ES-I3 (cell line): ENCODE measurements at regions not wholly inside any gene's neighbourhood (a gene's known extent, or its start where the extent isn't known, plus 50 kb on each side); places are given as distances from the start of the nearest gene placed in this dataset.
"Not testable (repeated sequence)": the region's sequence is repeated elsewhere in the genome, so short reads cannot be mapped to it uniquely, and the experiment has no call there.

Experiments used
- H3K36me3 ChIP-seq: 2 replicates; pipeline ENCODE4 v1.6.1; 2013; ENCODE audit warnings: mild to moderate bottlenecking, low read length, control low read depth, moderate library complexity; ENCODE audit not compliant: insufficient read depth
- H3K4me1 ChIP-seq: 2 replicates; pipeline ENCODE4 v1.6.1; 2013; ENCODE audit warnings: mild to moderate bottlenecking, control low read depth, low read length; ENCODE audit not compliant: insufficient read depth
- H3K9ac ChIP-seq: 2 replicates; pipeline ENCODE4 v1.6.1; 2013; ENCODE audit warnings: low read depth, mild to moderate bottlenecking, low read length, moderate library complexity
- H3K9me3 ChIP-seq: 2 replicates; pipeline ENCODE4 v1.6.1; 2013; ENCODE audit warnings: mild to moderate bottlenecking, low read length, moderate library complexity; ENCODE audit not compliant: control insufficient read depth, insufficient read depth

DNA sequence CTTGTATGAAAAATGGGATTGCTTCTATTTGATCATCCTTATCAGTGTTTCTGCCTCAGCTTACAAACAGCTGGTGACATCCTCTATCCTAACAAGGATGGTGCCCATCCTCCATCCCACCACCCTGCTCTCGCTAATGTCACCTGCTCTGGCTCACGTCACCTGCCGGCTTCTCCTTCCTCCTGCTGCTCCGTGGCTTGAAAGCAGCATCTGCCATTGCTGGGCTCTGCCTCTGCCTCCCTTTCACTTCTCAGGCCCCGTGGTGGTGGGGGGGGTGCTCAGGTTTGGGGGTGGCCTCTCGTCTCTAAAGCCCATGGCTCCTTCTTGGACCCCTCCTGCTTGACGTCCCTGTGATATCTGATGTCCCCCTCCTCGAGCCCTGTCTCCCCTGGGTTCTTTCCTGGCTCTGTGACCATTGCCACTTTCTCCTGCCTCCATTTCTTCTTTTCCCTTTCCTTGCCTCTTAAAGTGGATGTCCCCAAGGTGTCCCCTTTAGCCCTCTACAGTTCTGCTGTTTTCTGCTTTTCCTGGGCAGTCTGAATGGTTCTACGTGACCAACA is 135.5 kb upstream of the ERRFI1 start:
- Histone ChIP-seq H3K36me3 (no peaks in the 10 kb centered on the region), H3K4me1 (peaks cover 10% of the 10 kb centered on the region), H3K9me3 (no peaks in the 10 kb centered on the region), H3K9ac (no peak overlapping the region)

DNA sequence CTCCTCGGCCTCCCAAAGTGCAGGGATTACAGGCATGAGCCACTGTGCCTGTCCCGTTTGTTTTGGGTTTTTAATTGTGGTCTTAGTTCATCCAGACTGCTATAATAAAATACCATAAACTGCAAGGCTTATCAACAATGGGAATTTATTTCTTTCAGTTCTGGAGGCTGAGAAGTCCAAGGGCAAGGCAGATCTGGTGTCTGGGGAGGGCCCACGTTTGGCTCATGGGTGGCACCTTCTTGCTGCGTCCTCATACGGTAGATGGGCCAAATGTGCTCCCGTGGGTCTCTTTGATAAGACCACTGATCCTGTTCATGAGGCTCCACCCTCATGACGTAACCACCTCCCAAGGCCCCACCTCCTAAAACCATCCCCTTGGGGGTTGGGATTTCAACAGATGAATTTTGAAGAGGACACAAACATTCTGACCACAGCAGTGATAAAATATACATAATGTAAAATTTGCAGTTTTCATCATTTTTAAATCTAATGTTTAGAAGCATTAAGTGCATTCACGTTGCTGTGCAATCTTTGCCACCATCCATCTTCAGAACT is 133.4 kb upstream of the ERRFI1 start:
- H3K4me1 ChIP-seq, result peaks cover 6% of the 10 kb centered on the region; the same call in 1 of the 2 replicates
- no peaks in the 10 kb centered on the region for H3K9me3 ChIP-seq
- no peak overlapping the region for H3K9ac ChIP-seq
- no peaks in the 10 kb centered on the region for H3K36me3 ChIP-seq

DNA sequence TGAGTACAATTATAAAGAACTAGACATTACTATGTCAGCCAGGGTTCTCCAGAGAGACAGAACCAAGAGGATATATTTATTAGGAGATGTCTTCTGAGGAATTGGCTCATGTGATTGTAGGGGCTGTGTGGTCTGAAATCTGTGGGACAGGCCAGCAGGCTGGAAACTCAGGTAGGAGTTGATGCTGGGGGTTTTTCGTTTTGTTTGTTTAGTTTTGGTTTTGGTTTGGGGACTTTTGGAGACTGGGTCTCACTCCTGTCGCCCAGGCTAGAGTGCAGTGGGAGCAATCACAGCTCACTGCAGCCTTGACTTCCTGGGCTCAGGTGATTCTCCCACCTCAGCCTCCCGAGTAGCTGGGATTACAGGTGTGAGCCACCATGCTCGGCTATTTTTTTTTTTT is 132.9 kb upstream of the ERRFI1 start:
- Histone ChIP-seq H3K9me3 (no peaks in the 10 kb centered on the region), H3K4me1 (peaks cover 6% of the 10 kb centered on the region; the same call in 1 of the 2 replicates), H3K36me3 (no peaks in the 10 kb centered on the region), H3K9ac (no peak overlapping the region)

DNA sequence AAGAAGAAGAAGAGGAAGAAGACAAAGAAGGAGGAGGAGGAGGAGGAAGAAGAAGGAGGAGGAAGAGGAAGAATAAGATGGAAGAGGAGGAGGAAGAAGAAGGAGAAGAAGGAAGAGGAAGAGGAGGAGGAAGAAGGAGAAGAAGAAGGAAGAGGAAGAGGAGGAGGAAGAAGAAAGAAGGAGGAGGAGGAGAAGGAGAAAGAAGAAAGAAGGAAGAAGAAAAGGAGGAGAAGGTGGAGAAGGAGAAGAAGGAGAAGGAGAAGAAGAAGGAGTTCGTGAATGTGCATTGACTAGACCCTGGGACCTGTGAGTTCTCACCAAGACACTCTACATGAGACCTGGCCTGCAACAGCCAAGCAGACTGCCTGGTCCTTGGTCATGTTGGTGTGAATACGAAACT is 131.7 kb upstream of the ERRFI1 start:
- Histone ChIP-seq H3K36me3 (no peaks in the 10 kb centered on the region), H3K9ac (no peak overlapping the region), H3K9me3 (peaks cover 5% of the 10 kb centered on the region; the same call in 1 of the 2 replicates), H3K4me1 (peaks cover 6% of the 10 kb centered on the region; the same call in 1 of the 2 replicates)

DNA sequence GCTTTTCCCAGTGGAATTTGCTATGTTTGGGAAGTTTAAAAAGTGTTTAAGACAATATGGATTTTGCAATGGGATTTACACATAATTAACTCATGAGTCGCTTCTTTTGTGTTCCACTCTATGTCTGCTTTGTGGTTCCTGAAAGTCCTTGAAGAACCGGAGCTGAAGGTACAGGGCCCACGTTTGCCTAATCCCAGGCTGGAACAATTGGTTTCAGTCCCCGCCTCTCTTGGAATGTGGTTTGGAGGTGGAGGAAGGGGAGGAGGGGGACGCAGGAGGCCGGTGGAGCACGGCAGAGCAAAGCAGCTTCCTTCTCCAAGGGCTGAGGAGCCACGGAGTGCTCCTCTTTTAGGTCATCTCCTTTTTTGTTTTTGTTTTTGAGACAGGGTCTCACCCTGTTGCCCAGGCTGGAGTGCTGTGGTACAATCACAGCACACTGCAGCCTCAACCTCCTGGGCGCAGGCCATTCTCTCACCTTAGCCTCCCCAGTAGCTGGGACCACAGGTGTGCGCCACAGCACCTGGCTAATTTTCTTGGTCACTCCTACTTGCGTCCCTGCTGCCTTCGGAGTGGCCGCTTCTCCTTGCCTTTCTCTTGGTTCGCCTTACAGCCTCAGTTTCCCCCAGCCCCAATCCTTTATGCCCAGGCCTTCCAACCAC is 129.5 kb upstream of the ERRFI1 start:
- peaks cover 6% of the 10 kb centered on the region; the same call in 1 of the 2 replicates for H3K4me1 ChIP-seq
- H3K9me3 ChIP-seq, result peaks cover 6% of the 10 kb centered on the region; the same call in 1 of the 2 replicates
- no peak overlapping the region for H3K9ac ChIP-seq

DNA sequence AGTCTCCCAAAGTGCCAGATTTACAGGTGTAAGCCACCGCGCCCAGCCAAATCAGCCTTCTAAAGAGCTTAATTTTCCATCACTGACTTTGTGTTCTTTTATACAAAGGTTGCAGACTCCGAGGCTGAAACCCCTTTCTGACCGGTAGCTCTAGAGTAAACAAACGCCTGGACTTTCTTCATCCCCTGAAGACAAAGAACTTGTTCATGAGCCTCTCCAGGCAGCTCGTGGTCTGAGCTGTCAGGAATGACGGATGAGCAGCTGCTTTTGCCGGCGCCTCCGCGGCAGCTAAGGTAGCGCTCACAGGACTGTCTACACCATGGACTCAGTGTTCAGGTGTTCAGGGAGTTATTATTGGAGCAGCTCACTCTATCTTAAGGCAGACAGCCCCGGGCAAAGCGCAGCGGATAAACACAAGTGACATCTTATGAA is 128.5 kb upstream of the ERRFI1 start:
- Histone ChIP-seq H3K4me1 (peaks cover 6% of the 10 kb centered on the region; the same call in 1 of the 2 replicates), H3K9ac (no peak overlapping the region)

More for the DNA sequence above, 129.5 kb upstream of the ERRFI1 start:
- H3K36me3 ChIP-seq, result no peaks in the 10 kb centered on the region

DNA sequence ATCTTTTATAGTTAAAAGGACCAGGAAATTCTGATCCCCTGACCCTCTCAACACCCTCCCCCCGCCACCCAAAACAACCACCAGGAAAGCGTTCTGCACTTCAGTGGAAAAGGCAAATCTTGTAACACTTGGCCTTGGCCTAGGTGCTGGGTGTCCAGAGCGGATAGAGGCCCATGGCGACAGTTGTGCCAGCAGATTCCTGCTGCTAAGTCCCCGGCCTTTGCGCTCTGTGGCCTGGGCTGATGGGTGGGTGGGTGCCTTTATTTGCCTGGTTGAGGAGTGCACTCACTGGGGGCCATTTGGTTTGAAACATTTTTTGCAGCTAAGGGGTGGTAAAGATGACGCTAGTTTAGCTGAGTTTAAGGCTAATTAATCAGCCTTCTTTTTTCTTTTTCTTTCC is 127.9 kb upstream of the ERRFI1 start:
- Histone ChIP-seq H3K9me3 (peaks cover 6% of the 10 kb centered on the region; the same call in 1 of the 2 replicates), H3K9ac (no peak overlapping the region), H3K36me3 (no peaks in the 10 kb centered on the region), H3K4me1 (peaks cover 6% of the 10 kb centered on the region; the same call in 1 of the 2 replicates)

More for the DNA sequence above, 128.5 kb upstream of the ERRFI1 start:
- Histone ChIP-seq H3K36me3 (no peaks in the 10 kb centered on the region), H3K9me3 (peaks cover 6% of the 10 kb centered on the region; the same call in 1 of the 2 replicates)

DNA sequence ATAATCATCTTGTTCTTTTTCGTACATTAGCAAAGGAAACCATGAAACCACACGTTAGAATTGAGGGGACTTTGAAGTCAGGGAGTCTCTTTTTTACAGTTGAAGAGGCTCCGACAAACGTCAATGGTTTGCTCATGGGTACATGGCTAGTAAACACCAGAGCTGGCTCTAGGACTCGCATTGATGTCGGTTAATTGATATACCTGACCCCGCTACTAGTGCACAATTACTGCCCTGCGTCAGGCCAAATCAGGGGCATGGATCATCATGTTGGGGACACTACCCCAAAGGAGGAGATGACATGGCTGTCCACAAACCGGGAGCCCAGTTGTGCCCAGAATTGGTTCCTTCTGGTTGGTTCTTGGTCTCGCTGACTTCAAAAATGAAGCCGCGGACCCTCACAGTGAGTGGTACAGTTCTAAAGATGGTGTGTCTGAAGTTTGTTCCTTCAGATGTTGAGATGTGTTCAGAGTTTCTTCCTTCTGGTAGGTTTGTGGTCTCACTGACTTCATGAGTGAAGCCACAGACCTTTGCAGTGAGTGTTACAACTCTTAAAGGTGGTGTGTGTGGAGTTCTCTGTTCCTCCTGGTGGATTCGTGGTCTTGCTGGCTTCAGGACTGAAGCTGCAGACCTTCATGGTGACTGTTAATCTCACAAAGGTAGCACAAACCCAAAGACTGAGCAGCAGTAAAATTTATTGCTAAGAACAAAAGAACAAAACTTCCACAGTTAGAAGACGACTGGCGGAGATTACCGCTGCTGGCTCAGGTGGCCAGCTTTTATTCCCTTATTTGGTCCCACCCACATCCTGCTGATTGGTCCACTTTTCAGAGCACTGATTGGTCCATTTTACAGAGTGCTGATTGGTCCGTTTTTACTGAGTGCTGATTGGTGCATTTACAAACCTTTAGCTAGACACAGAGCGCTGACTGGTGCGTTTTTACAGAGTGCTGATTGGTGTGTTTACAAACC is 126.9 kb upstream of the ERRFI1 start:
- H3K9ac ChIP-seq, result no peak overlapping the region
- no peaks in the 10 kb centered on the region for H3K36me3 ChIP-seq
- H3K4me1 ChIP-seq, result peaks cover 6% of the 10 kb centered on the region; the same call in 1 of the 2 replicates
- peaks cover 6% of the 10 kb centered on the region; the same call in 1 of the 2 replicates for H3K9me3 ChIP-seq

DNA sequence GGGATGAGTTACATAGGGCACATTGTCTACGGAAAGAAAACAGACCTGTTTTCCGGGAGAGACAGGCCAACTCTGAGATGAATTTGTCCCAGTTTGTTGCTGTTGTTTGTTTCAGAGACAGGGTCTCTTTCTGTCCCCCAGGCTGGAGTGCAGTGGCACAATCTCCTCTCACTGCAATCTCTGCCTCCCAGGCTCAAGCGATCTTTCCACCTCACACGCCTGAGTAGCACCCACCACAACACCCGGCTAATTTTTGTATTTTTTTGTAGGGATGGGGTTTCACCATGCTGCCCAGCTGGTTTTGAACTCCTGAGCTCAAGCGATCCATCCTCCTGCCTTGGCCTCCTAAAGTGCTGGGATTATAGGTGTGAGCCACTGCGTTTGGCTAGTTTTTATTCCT is 125.5 kb upstream of the ERRFI1 start:
- Histone ChIP-seq H3K36me3 (no peaks in the 10 kb centered on the region), H3K4me1 (peaks cover 6% of the 10 kb centered on the region; the same call in 1 of the 2 replicates)

DNA sequence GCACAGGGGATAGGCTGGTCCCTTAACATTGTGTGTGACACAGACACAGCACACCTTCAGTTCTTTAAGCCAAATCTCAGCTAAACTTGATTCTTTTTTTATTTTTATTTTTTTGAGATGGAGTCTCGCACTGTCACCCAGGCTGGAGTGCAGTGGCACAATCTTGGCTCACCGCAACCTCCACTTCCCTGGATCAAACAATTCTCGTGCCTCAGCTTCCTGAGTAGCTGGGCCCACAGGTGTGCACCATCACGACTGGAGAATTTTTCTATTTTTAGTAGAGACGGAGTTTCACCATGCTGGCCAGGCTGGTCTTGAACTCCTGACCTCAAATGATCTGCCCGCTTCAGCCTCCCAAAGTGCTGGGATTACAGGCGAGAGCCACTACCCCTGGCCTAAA is 123.6 kb upstream of the ERRFI1 start:
- not testable (repeated sequence) for H3K9me3 ChIP-seq, H3K9ac ChIP-seq, H3K36me3 ChIP-seq, H3K4me1 ChIP-seq

More for the DNA sequence above, 125.5 kb upstream of the ERRFI1 start:
- Histone ChIP-seq H3K9ac (no peak overlapping the region), H3K9me3 (peaks cover 6% of the 10 kb centered on the region; the same call in 1 of the 2 replicates)

DNA sequence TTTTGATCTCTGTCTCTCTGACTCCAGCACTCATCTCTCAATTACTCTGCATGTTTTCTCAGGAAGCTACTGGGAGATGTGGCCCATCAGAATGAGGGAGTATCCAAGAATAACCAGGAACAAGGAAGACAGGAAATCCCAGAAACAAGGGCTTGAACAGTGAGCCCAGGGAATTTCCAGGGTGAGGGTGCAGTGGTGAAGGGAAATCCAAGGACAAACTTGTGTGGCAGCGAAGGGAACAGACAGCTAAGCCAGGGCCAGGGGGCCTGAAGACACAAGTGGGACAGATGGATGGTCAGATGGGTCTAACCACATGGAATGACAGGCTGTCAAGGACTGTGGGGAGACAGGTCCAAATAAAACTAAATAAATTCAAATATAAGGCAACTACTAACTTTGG is 121.8 kb upstream of the ERRFI1 start:
- Histone ChIP-seq H3K36me3 (no peaks in the 10 kb centered on the region), H3K4me1 (peaks cover 3% of the 10 kb centered on the region; the same call in 1 of the 2 replicates), H3K9ac (no peak overlapping the region), H3K9me3 (peaks cover 3% of the 10 kb centered on the region; the same call in 1 of the 2 replicates)

DNA sequence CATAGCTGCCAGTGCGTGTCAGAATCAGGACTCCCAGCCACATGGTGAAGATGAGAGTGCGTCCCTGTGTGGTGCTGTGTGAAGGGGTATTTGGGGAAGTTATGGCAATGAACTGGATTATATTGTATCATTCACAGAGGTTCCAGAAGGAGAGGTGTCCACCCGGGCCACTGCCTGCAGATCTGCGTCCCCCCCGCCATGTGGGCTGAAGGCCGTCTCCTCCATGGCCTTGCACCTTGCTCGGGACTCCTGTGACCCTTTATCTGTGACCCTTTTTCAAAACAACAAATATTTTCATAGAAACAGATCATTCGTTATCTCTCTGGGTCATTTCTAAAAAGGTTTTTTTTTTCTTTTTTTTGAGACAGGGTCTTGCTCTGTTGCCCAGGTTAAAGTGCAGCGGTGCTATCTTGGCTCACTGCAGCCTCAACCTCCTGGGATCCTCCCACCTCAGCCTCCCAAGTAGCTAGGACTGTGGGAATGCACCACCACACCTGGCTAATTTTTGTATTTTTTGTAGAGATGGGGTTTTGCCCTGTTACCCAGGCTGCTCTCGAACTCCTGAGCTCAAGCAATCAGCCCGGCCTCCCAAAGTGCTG is 120.2 kb upstream of the ERRFI1 start:
- no peaks in the 10 kb centered on the region for H3K36me3 ChIP-seq
- H3K9me3 ChIP-seq, result no peaks in the 10 kb centered on the region
- peaks cover 3% of the 10 kb centered on the region; the same call in 1 of the 2 replicates for H3K4me1 ChIP-seq
- no peak overlapping the region for H3K9ac ChIP-seq

DNA sequence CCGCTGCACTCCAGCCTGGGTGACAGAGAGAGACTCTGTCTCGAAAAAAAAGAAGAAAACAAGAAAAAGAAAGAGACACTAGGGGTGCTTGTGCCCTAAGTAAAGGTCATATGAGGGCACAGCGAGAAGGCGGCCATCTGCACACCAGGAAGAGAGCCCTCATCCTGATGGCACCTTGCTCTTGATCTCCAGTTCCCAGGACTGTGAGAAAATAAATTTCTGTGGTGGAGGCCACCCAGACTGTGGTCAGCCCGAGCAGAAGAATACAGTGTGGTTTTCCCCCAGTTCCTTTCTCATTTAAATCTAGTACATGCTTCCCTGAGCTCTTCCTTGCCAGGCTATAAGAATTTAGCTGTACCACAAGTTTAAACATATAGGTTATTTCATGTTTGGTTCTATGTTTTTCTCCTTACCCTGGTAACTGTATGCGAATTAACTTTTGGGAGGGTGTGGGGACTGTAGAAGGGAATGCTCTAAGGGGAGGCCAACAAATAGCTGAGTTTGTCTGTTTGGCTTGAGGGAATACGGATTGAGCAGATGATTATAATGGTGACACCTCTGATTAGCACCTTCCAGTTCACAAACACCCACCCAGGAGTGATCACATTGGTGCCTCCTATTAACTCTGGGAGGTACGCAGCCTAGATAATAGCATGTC is 119.6 kb upstream of the ERRFI1 start:
- H3K9ac ChIP-seq, result no peak overlapping the region
- H3K4me1 ChIP-seq, result peaks cover 3% of the 10 kb centered on the region; the same call in 1 of the 2 replicates
- H3K36me3 ChIP-seq, result no peaks in the 10 kb centered on the region
- no peaks in the 10 kb centered on the region for H3K9me3 ChIP-seq
